Transverse colon (tissue), 4 donors: ENCODE measurements at regions not wholly inside any gene's neighbourhood (a gene's known extent, or its start where the extent isn't known, plus 50 kb on each side); places are given as distances from the start of the nearest gene placed in this dataset.

Source experiments
- DNase-seq: peaks from one replicate; pipeline ENCODE4 v3.0.0-alpha.2; 2019
- H3K27ac ChIP-seq, 4 donors: fragments of 200-600 bp; sonication (generic); 2 replicates each; pipeline ENCODE4 v1.5.1; 2016 to 2018; ENCODE audit warnings: inconsistent platforms in 4 of 4
- H3K27me3 ChIP-seq: fragments of 200-600 bp; sonication (generic); 2 replicates; pipeline ENCODE4 v1.5.1; 2017; ENCODE audit warnings: inconsistent platforms
- H3K36me3 ChIP-seq, 4 donors: fragments of 200-600 bp; sonication (generic); 2 replicates each; pipeline ENCODE4 v1.5.1; 2017 to 2019; ENCODE audit warnings: inconsistent platforms in 4 of 4
- H3K4me1 ChIP-seq, 4 donors: fragments of 200-600 bp; sonication (generic); 2 replicates each; pipeline ENCODE4 v1.5.1; 2017 to 2020; ENCODE audit warnings: inconsistent platforms in 4 of 4
- H3K4me3 ChIP-seq, 4 donors: fragments of 200-600 bp; sonication (generic); 1 replicate in 1 of 4; 2 replicates in 3 of 4; pipeline versions ENCODE4 v1.5.1 to v1.6.1; 2017 to 2019; ENCODE audit warnings: inconsistent platforms in 4 of 4
- H3K9me3 ChIP-seq, 2 donors: fragments of 200-600 bp; sonication (generic); 2 replicates each; pipeline ENCODE4 v1.5.1; 2017 to 2019; ENCODE audit warnings: inconsistent platforms in 2 of 2
- CTCF ChIP-seq, 5 experiments: fragments of 200-600 bp in 3 of 5; fragments of 450-650 bp in 2 of 5; sonication (generic) in 3 of 5; IDR thresholded peaks; 1 replicate in 2 of 5; 2 replicates in 3 of 5; pipeline ENCODE4 v1.5.1; 2016 to 2017; ENCODE audit warnings: antibody characterized with exemption in 5 of 5, inconsistent platforms in 3 of 5, mild to moderate bottlenecking in 2 of 5, moderate library complexity in 1 of 5
- EP300 ChIP-seq: sonication (generic); formaldehyde crosslinking; IDR thresholded peaks from one replicate; pipeline ENCODE4 v1.6.1; 2017; ENCODE audit warnings: antibody characterized with exemption, low read depth
- POLR2A ChIP-seq: fragments of 450-650 bp; IDR thresholded peaks from one replicate; pipeline ENCODE4 v1.6.1; 2016; ENCODE audit warnings: antibody characterized with exemption, mild to moderate bottlenecking, moderate library complexity
- POLR2AphosphoS5 ChIP-seq, 3 donors: sonication (generic); formaldehyde crosslinking; IDR thresholded peaks; one replicate each; pipeline ENCODE4 v1.6.1; 2016; ENCODE audit warnings: antibody characterized with exemption in 3 of 3
- WGBS, 2 donors: methylation state at CpG; one replicate each; pipeline ENCODE4 v1.1.5; 2018; ENCODE audit warnings: low coverage in 1 of 2; 5-methylcytosine and 5-hydroxymethylcytosine counted together
- in situ Hi-C, 4 donors: fragments of 200-750 bp; cut with MboI; loops; one replicate each; pipeline versions ENCODE4 v1.15.0 to v1.15.1; 2017; ENCODE audit warnings: low sequenced_read_pairs in 3 of 4, low pct_ligation_motif_present in 1 of 4, low pct_unique_long_range_greater_than_20kb in 1 of 4
- intact Hi-C: fragments of 100-400 bp; cut with DNase I; formaldehyde crosslinking; loops from one replicate; pipeline ENCODE4 v1.15.1; 2023; ENCODE audit warnings: low total_unique reads

GRCh38 chr5:110134963-110135935, 445.5 kb downstream of the MAN2A1 start:
- DNase-seq, result no peak
- intact Hi-C loops (no loop called here), in situ Hi-C loops (no loop called here)
- Histone ChIP-seq H3K27ac (no peak overlapping the region), H3K27me3 (no peaks in the 10 kb centered on the region), H3K36me3 (no peaks in the 10 kb centered on the region), H3K9me3 (peaks cover 0 to 5% of the 10 kb centered on the region in 2 donors), H3K4me3 (no peak overlapping the region), H3K4me1 (no peaks in the 10 kb centered on the region)
- 75 to 83% methylated on average over 4 to 11 of the region's 11 CpGs for WGBS, 2 donors
- TF ChIP-seq EP300 (no peak), CTCF (IDR thresholded peaks at IDR 0.05) (no peak), POLR2A (no peak), POLR2AphosphoS5 (IDR thresholded peaks at IDR 0.05) (no peak)

GRCh38 chr5:110150199-110150598, 460.5 kb downstream of the MAN2A1 start:
- in situ Hi-C loops (no loop called here), intact Hi-C loops (no loop called here)
- DNase-seq, result no peak
- no peak for TF ChIP-seq EP300
- TF ChIP-seq POLR2AphosphoS5 (IDR thresholded peaks at IDR 0.05), result no peak
- TF ChIP-seq CTCF (IDR thresholded peaks at IDR 0.05), result no peak
- no peak for TF ChIP-seq POLR2A
- no peaks in the 10 kb centered on the region for H3K4me1 ChIP-seq
- H3K27me3 ChIP-seq, result no peaks in the 10 kb centered on the region
- no peaks in the 10 kb centered on the region for H3K9me3 ChIP-seq
- WGBS, 2 donors, result 53 to 65% methylated on average over 4 to 5 of the region's 5 CpGs
- no peak overlapping the region for H3K27ac ChIP-seq
- no peaks in the 10 kb centered on the region for H3K36me3 ChIP-seq
- no peak overlapping the region for H3K4me3 ChIP-seq

GRCh38 chr5:110159202-110159601, 469.5 kb downstream of the MAN2A1 start:
- in situ Hi-C loops, result no loop called here
- WGBS, 2 donors, result 81 to 100% methylated on average over 1 of the region's 1 CpG
- intact Hi-C loops, result no loop called here

GRCh38 chr5:110161162-110161561, 471.4 kb downstream of the MAN2A1 start:
- in situ Hi-C loops (no loop called here), intact Hi-C loops (no loop called here)
- Histone ChIP-seq H3K27me3 (no peaks in the 10 kb centered on the region), H3K36me3 (no peaks in the 10 kb centered on the region), H3K9me3 (no peaks in the 10 kb centered on the region), H3K4me3 (no peak overlapping the region), H3K27ac (no peak overlapping the region), H3K4me1 (no peaks in the 10 kb centered on the region)
- TF ChIP-seq POLR2A (no peak), POLR2AphosphoS5 (IDR thresholded peaks at IDR 0.05) (no peak), EP300 (no peak), CTCF (IDR thresholded peaks at IDR 0.05) (no peak)
- 78 to 79% methylated on average over 2 of the region's 2 CpGs for WGBS, 2 donors
- DNase-seq, result no peak

More at GRCh38 chr5:110159202-110159601, 469.5 kb downstream of the MAN2A1 start:
- Histone ChIP-seq H3K27ac (no peak overlapping the region), H3K27me3 (no peaks in the 10 kb centered on the region), H3K4me3 (no peak overlapping the region), H3K9me3 (no peaks in the 10 kb centered on the region), H3K4me1 (no peaks in the 10 kb centered on the region), H3K36me3 (no peaks in the 10 kb centered on the region)
- no peak for TF ChIP-seq CTCF (IDR thresholded peaks at IDR 0.05)
- TF ChIP-seq POLR2A, result no peak
- no peak for TF ChIP-seq POLR2AphosphoS5 (IDR thresholded peaks at IDR 0.05)
- no peak for TF ChIP-seq EP300
- no peak for DNase-seq
